Activated naive CD8-positive, alpha-beta T cell treated with anti-CD3 and anti-CD28 coated beads, Interleukin-2, amount 10 ng/mL, durations not matched to agents 7 days and 5 days (primary cell): ENCODE measurements at regions not wholly inside any gene's neighbourhood (a gene's known extent, or its start where the extent isn't known, plus 50 kb on each side); places are given as distances from the start of the nearest gene placed in this dataset.
"Not testable (repeated sequence)": the region's sequence is repeated elsewhere in the genome, so short reads cannot be mapped to it uniquely, and the experiment has no call there.

Experiments
- ATAC-seq: fragments of 150-1000 bp; cut with Tn5 transposase; one replicate; pipeline ENCODE4 v1.10.0; 2021; ENCODE audit warnings: low read depth, moderate library complexity
- POLR2A ChIA-PET: fragments of 350-600 bp; sonication (Branson Sonifier 250); formaldehyde crosslinking; loops from one replicate; lab custom pipeline; 2021; ENCODE audit warnings: antibody characterized with exemption; lab: Charles Lee
- DNase-seq: peaks from one replicate; pipeline ENCODE4 v3.0.0; 2021
- H3K27ac Mint-ChIP-seq: one replicate; pipeline ENCODE4 v1.8.0; 2022; ENCODE audit warnings: mild to moderate bottlenecking, mixed read lengths
- H3K27me3 Mint-ChIP-seq: one replicate; pipeline ENCODE4 v1.8.0; 2022; ENCODE audit warnings: mild to moderate bottlenecking, moderate library complexity, mixed read lengths
- H3K36me3 Mint-ChIP-seq: one replicate; pipeline ENCODE4 v1.8.0; 2021; ENCODE audit warnings: mild to moderate bottlenecking, mixed read lengths
- H3K4me1 Mint-ChIP-seq: one replicate; pipeline ENCODE4 v1.8.0; 2021; ENCODE audit warnings: mixed read lengths
- H3K4me3 Mint-ChIP-seq: one replicate; pipeline ENCODE4 v1.8.0; 2022; ENCODE audit warnings: mild to moderate bottlenecking, moderate library complexity, mixed read lengths
- H3K9me3 Mint-ChIP-seq: one replicate; pipeline ENCODE4 v1.8.0; 2021; ENCODE audit warnings: mixed read lengths

GRCh38 chr5:176018598-176018997, 50.5 kb upstream of the THOC3 start:
- H3K27ac Mint-ChIP-seq, ATAC-seq, POLR2A ChIA-PET, H3K4me1 Mint-ChIP-seq, H3K4me3 Mint-ChIP-seq, DNase-seq, H3K9me3 Mint-ChIP-seq, H3K36me3 Mint-ChIP-seq, H3K27me3 Mint-ChIP-seq: not testable (repeated sequence)

DNA sequence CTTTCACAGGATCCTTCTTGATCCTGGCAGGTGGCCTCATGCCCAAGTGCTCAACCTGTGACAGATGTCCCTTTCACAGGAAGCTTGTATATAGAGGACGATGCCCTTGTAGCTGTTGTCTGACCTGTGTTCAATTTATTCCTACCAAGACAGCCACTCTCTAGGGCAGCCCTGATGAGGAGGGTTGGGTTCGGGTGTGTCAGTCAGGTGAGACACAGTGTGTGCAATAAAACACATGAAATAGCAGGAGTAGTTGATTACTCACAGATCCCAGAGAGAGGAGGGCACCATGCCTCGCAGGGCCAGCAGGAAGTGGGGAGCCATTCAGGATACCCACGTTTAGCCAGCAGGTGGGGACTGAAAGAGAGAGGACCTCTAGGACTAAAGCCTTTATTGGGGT, 52.7 kb upstream of the THOC3 start:
- H3K27me3 Mint-ChIP-seq, H3K27ac Mint-ChIP-seq, H3K36me3 Mint-ChIP-seq, ATAC-seq, H3K9me3 Mint-ChIP-seq, POLR2A ChIA-PET, H3K4me1 Mint-ChIP-seq, DNase-seq, H3K4me3 Mint-ChIP-seq: not testable (repeated sequence)

DNA sequence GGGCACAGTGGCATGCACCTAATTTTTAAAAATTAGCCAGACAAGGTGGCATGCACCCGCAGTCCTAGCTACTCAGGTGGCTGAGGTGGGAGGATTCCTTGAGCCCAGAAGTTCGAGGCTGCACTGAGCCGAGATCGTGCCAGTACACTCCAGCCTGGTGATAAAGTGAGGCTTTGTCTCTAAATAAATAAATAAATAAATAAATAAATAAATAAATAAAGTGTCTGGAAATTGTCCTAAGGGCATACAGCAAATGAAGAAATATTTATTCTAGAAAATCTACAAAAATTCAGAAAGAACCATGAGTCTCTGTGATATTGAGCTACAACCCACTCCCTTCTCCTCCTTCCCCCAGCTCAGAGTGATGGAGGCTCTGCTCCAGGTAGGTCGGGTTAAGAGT, 55.4 kb upstream of the THOC3 start:
- H3K4me3 Mint-ChIP-seq, H3K4me1 Mint-ChIP-seq, H3K36me3 Mint-ChIP-seq, H3K9me3 Mint-ChIP-seq, POLR2A ChIA-PET, H3K27ac Mint-ChIP-seq, ATAC-seq, H3K27me3 Mint-ChIP-seq, DNase-seq: not testable (repeated sequence)

DNA sequence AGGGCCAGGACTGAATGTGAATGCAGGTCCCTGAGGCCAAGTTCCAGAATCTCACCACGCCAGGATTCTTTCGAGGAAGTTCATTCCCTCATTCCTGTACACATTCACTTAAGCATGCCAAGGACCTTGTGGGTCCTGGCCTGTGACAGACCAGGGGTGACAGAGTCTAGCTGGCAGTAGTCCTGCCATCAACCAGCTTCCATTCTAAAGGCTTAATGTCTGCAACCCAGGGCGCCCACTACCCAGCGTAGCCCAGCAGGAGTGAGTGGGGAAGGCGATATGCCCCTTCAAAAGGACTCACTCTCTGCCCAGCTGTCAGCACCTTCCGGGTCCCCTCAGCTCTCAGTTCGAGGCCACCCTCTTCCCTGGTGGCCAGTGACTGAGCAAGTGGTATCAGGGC, 61.3 kb upstream of the THOC3 start:
- H3K4me3 Mint-ChIP-seq, H3K4me1 Mint-ChIP-seq, H3K27ac Mint-ChIP-seq, H3K9me3 Mint-ChIP-seq, POLR2A ChIA-PET, ATAC-seq, H3K27me3 Mint-ChIP-seq, H3K36me3 Mint-ChIP-seq, DNase-seq: not testable (repeated sequence)

DNA sequence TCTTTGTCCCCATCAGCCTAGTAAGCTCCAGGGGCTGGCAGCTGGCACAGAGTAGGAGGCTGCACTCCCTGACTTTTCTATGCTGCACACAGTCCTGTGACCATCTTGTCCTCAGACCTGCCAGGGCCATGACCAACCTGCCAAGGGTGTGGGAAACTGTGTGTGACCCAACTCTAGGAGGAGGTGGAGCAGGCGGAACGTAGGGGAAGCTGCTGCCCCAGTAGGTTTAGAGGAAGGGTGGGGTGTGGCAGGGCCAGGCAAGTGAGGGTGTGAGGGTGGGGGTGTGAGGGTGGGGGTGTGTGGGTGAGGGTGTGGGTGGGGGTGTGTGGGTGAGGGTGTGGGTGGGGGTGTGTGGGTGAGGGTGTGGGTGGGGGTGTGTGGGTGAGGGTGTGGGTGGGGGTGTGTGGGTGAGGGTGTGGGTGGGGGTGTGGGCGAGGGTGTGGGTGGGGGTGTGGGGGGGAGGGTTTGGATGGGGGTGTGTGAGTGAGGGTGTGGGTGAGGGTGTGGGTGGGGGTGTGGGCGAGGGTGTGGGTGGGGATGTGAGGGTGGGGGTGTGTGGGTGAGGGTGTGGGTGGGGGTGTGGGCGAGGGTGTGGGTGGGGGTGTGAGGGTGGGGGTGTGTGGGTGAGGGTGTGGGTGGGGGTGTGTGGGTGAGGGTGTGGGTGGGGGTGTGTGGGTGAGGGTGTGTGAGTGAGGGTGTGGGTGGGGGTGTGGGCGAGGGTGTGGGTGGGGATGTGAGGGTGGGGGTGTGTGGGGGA, 62.4 kb upstream of the THOC3 start:
- H3K4me3 Mint-ChIP-seq, H3K27ac Mint-ChIP-seq, POLR2A ChIA-PET, H3K4me1 Mint-ChIP-seq, H3K36me3 Mint-ChIP-seq, H3K9me3 Mint-ChIP-seq, H3K27me3 Mint-ChIP-seq, DNase-seq, ATAC-seq: not testable (repeated sequence)

DNA sequence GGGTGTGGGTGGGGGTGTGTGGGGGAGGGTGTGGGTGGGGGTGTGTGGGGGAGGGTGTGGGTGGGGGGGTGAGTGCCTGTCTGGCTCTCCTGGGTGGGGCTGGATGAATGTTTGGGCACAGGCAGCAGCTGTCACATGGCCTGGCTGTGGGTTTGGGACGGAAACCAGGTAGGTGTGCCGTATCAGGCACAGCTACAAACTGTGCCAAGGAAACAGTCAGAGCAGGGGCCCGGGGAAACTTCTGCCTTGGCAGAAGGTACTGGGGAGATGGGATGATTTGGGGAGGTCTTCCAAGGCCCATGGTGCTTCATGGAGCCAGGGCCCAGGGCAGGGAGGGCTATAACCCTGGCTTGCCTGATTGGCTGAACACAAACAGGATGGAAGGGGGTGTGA, 63.0 kb upstream of the THOC3 start:
- peak; percentile 54 for ATAC-seq
- H3K4me3 Mint-ChIP-seq, result not testable (repeated sequence)

GRCh38 chr5:176033186-176033585, 65.1 kb upstream of the THOC3 start:
- H3K36me3 Mint-ChIP-seq, POLR2A ChIA-PET, DNase-seq, H3K4me1 Mint-ChIP-seq, ATAC-seq, H3K4me3 Mint-ChIP-seq, H3K27me3 Mint-ChIP-seq, H3K27ac Mint-ChIP-seq, H3K9me3 Mint-ChIP-seq: not testable (repeated sequence)

More for the DNA sequence above, 63.0 kb upstream of the THOC3 start:
- H3K27me3 Mint-ChIP-seq, H3K36me3 Mint-ChIP-seq, POLR2A ChIA-PET, H3K27ac Mint-ChIP-seq, DNase-seq, H3K4me1 Mint-ChIP-seq, H3K9me3 Mint-ChIP-seq: not testable (repeated sequence)

- H3K9me3 Mint-ChIP-seq, H3K27me3 Mint-ChIP-seq, H3K4me1 Mint-ChIP-seq, POLR2A ChIA-PET, H3K27ac Mint-ChIP-seq, DNase-seq, H3K4me3 Mint-ChIP-seq, H3K36me3 Mint-ChIP-seq: not testable (repeated sequence)
- ATAC-seq, result peak; percentile 32
Measured at GRCh38 chr5:176034407-176035200, 66.5 kb upstream of the THOC3 start.

DNA sequence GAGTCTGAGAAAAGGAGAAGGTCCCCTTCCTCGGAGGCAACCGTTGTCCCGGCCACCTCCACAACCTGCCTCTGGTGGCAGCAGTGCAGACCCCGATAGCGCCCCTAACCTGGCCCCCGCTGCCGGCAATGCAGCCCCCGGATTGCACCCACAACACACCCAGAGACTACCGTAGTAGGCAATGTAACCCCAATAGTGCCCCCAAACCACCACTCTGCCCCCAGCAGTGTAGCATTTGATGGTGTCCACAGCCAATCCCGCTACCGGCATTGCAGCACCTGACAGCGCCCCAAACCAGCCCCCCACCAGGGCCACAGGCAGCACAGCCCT, 67.1 kb upstream of the THOC3 start:
- POLR2A ChIA-PET, H3K27me3 Mint-ChIP-seq, H3K9me3 Mint-ChIP-seq, ATAC-seq, H3K36me3 Mint-ChIP-seq, H3K4me3 Mint-ChIP-seq, DNase-seq, H3K27ac Mint-ChIP-seq: not testable (repeated sequence)
- H3K4me1 Mint-ChIP-seq, result peaks cover 10% of the 10 kb centered on the region

DNA sequence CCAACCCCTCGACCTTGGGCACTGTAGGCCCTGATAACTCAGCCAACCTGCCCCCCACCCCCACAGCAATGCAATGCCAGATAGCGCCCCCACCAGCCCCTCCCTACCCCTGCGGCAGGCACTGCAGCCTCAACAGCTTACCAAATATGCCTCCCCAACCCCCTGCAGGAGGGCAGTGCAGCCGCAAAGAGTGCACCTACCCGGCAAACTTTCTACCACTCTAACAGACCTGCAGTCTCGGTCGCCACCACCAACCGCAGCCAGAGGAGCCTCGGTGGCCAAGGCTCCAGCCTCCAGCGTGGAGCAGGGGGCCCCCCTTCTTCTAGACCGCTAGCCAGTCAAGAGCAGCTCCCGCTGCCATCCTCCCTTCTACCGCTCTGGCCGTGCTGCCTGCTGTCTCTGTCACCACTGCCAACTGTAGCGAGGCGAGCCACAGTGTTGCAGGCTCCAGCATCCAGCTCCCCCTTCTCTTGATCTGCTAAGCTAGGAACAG, 67.7 kb upstream of the THOC3 start:
- peak overlapping the region; percentile 68 for H3K4me3 Mint-ChIP-seq
- not testable (repeated sequence) for ATAC-seq

GRCh38 chr5:176036391-176036790, 68.3 kb upstream of the THOC3 start:
- ATAC-seq, H3K9me3 Mint-ChIP-seq, DNase-seq, H3K27me3 Mint-ChIP-seq, H3K36me3 Mint-ChIP-seq, POLR2A ChIA-PET: not testable (repeated sequence)
- Mint-ChIP-seq H3K4me3 (peak overlapping the region; percentile 68), H3K4me1 (peaks cover 10% of the 10 kb centered on the region), H3K27ac (peak overlapping the region; percentile 72)

More for the DNA sequence above, 67.7 kb upstream of the THOC3 start:
- H3K4me1 Mint-ChIP-seq, result peaks cover 10% of the 10 kb centered on the region
- H3K27me3 Mint-ChIP-seq, POLR2A ChIA-PET, DNase-seq, H3K36me3 Mint-ChIP-seq, H3K9me3 Mint-ChIP-seq: not testable (repeated sequence)
- peak overlapping the region; percentile 72 for H3K27ac Mint-ChIP-seq

- H3K27me3 Mint-ChIP-seq, H3K9me3 Mint-ChIP-seq, POLR2A ChIA-PET, H3K4me3 Mint-ChIP-seq, H3K27ac Mint-ChIP-seq, DNase-seq, ATAC-seq, H3K36me3 Mint-ChIP-seq: not testable (repeated sequence)
- peaks cover 15% of the 10 kb centered on the region for H3K4me1 Mint-ChIP-seq
Measured at GRCh38 chr5:176037190-176037589, 69.1 kb upstream of the THOC3 start.

DNA sequence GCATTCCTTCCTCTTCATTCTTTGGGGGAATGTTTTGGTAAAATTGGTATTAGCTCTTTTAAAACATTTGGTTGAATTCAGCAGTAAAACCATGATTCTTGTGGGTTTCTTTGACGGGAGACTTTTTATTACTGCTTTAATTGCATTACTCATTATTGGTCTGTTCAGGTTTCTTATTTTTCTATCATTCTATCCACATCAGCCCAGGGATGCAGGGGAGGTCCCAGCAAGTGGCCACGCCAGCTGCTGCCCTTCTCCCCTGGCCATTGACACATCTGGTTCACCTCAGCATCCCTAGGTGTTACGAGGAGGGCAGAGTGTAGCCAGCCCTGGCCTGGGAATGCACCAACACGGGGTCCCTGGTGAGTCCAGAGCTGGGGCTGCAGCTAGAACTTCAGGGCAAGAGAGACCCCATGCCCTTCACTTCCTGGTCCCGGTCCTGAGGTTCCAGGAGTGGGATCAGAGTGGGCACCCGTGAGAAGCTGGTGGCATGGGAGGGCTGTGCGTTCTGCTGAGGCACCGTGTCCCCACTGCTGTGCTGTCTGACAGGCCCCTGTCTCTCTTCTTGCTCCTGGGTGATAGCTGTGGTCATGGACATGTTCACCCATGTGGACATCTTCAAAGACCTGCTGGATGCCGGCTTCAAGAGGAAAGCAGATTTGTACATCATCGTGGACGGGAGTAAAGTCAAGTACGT, 72.1 kb upstream of the THOC3 start:
- H3K9me3 Mint-ChIP-seq, ATAC-seq, H3K27ac Mint-ChIP-seq, DNase-seq, H3K36me3 Mint-ChIP-seq, POLR2A ChIA-PET, H3K4me3 Mint-ChIP-seq, H3K27me3 Mint-ChIP-seq: not testable (repeated sequence)
- H3K4me1 Mint-ChIP-seq, result peaks cover 15% of the 10 kb centered on the region
